A549 (cell line): ENCODE measurements at regions not wholly inside any gene's neighbourhood (a gene's known extent, or its start where the extent isn't known, plus 50 kb on each side); places are given as distances from the start of the nearest gene placed in this dataset.

Experiments used
- ATAC-seq, 2 experiments: fragments of 200-7000 bp in 1 of 2; fragments of >200 bp in 1 of 2; cut with Nextera tagmentation in 1 of 2; cut with Tn5 transposase in 1 of 2; 3 replicates each; pipeline versions ENCODE4 v1.8.0 to v1.9.1; 2018 to 2020; ENCODE audit warnings: mild to moderate bottlenecking in 1 of 2, moderate library complexity in 1 of 2
- CTCF ChIA-PET: fragments of 300-600 bp; sonication (Branson Sonifier 250); formaldehyde crosslinking; extraction: SDS; loops from one replicate; lab custom pipeline; 2021; ENCODE audit warnings: antibody characterized with exemption, inconsistent platforms; lab: Yijun Ruan, JAX
- POLR2A ChIA-PET: fragments of 350-600 bp; formaldehyde crosslinking; extraction: SDS; loops from one replicate; lab custom pipeline; 2021; ENCODE audit warnings: antibody characterized with exemption, inconsistent platforms; lab: Yijun Ruan, JAX
- DNase-seq, 2 experiments: peaks; one replicate each; pipeline versions ENCODE4 v3.0.0 to v3.0.0-alpha.2; 2011 to 2016; ENCODE audit warnings: low read depth in 1 of 2, low spot score in 1 of 2
- FAIRE-seq: peaks from 2 replicates; lab custom pipeline; 2011; peaks lifted over from hg19 to GRCh38; lab: Jason Lieb, UNC
- H3K27ac ChIP-seq, 2 experiments: fragments of >200 bp; sonication (Bioruptor Twin); formaldehyde crosslinking; 3 replicates each; pipeline ENCODE4 v1.5.1; 2016 to 2017
- H3K4me1 ChIP-seq: fragments of >200 bp; sonication (Bioruptor Twin); formaldehyde crosslinking; 3 replicates; pipeline ENCODE4 v1.6.1; 2016
- H3K4me2 ChIP-seq: fragments of >200 bp; sonication (Bioruptor Twin); formaldehyde crosslinking; 3 replicates; pipeline ENCODE4 v1.6.1; 2016
- H3K4me3 ChIP-seq: fragments of >200 bp; sonication (Bioruptor Twin); formaldehyde crosslinking; 3 replicates; pipeline ENCODE4 v1.5.1; 2016
- H3K9me3 ChIP-seq: fragments of >200 bp; sonication (Bioruptor Twin); formaldehyde crosslinking; 3 replicates; pipeline ENCODE4 v1.6.1; 2016
- BHLHE40 ChIP-seq: IDR thresholded peaks from 2 replicates; pipeline ENCODE4 v1.6.1; 2012; ENCODE audit warnings: low read depth, low read length, inconsistent platforms
- CBX8 ChIP-seq: fragments of 200-600 bp; sonication (generic); IDR thresholded peaks from 2 replicates; pipeline ENCODE4 v1.6.1; 2016
- CEBPB ChIP-seq, 2 experiments: fragments of >200 bp in 1 of 2; sonication (Bioruptor Twin) in 1 of 2; formaldehyde crosslinking in 1 of 2; IDR thresholded peaks; 2 replicates each; pipeline ENCODE4 v1.6.1; 2012 to 2016
- CHD2 ChIP-seq: fragments of 150-350 bp; IDR thresholded peaks from 2 replicates; pipeline ENCODE4 v1.6.1; 2014; ENCODE audit warnings: low read length; ENCODE audit not compliant: partially characterized antibody
- EHF ChIP-seq: fragments of 250-450 bp; sonication (Bioruptor Pico); IDR thresholded peaks from 2 replicates; pipeline ENCODE4 v1.5.0; 2020; ENCODE audit warnings: mild to moderate bottlenecking
- FOSB ChIP-seq: fragments of 250-450 bp; sonication (Bioruptor Pico); IDR thresholded peaks from 2 replicates; pipeline ENCODE4 v1.5.0; 2020; ENCODE audit warnings: mild to moderate bottlenecking, moderate library complexity
- FOSL2 ChIP-seq, 2 experiments: fragments of 450-650 bp in 1 of 2; fragments of >200 bp in 1 of 2; sonication (Bioruptor Twin) in 1 of 2; formaldehyde crosslinking; IDR thresholded peaks; 2 replicates each; pipeline versions ENCODE4 v1.5.0 to v1.6.1; 2016 to 2020; ENCODE audit warnings: mild to moderate bottlenecking in 1 of 2, moderate library complexity in 1 of 2
- GATA3 ChIP-seq: IDR thresholded peaks from 2 replicates; pipeline ENCODE4 v1.6.1; 2012; ENCODE audit warnings: borderline replicate concordance
- HDAC2 ChIP-seq: fragments of 200-600 bp; sonication (generic); IDR thresholded peaks from 2 replicates; pipeline ENCODE4 v1.6.1; 2016
- JUNB ChIP-seq: fragments of >200 bp; sonication (Bioruptor Twin); formaldehyde crosslinking; IDR thresholded peaks from 2 replicates; pipeline ENCODE4 v1.6.1; 2016
- MAZ ChIP-seq: fragments of 150-350 bp; IDR thresholded peaks from 2 replicates; pipeline ENCODE4 v1.6.1; 2014; ENCODE audit warnings: antibody characterized with exemption, low read depth, low read length, borderline replicate concordance
- PHF8 ChIP-seq: fragments of 200-600 bp; sonication (generic); IDR thresholded peaks from 2 replicates; pipeline ENCODE4 v1.6.1; 2016; ENCODE audit warnings: low read depth, mild to moderate bottlenecking, antibody characterized with exemption, moderate library complexity, borderline replicate concordance
- POLR2A ChIP-seq: IDR thresholded peaks from 2 replicates; pipeline ENCODE4 v1.6.1; 2012; ENCODE audit warnings: mild to moderate bottlenecking, low read length
- POLR2AphosphoS2 ChIP-seq: conservative IDR thresholded peaks from 2 replicates; pipeline ENCODE4 v1.6.1; 2012; ENCODE audit warnings: low read length, improper control_type of control experiment, inconsistent platforms
- RAD21 ChIP-seq, 2 experiments: fragments of >200 bp in 1 of 2; sonication (Bioruptor Twin) in 1 of 2; formaldehyde crosslinking in 1 of 2; IDR thresholded peaks in 1 of 2; conservative IDR thresholded peaks in 1 of 2; 2 replicates in 1 of 2; 3 replicates in 1 of 2; pipeline ENCODE4 v1.6.1; 2012 to 2018; ENCODE audit warnings: inconsistent platforms in 1 of 2
- RARB ChIP-seq: fragments of 250-450 bp; sonication (Bioruptor Pico); IDR thresholded peaks from 2 replicates; pipeline ENCODE4 v1.8.0; 2021; ENCODE audit warnings: mild to moderate bottlenecking, moderate library complexity
- RCOR1 ChIP-seq: fragments of 150-350 bp; IDR thresholded peaks from 2 replicates; pipeline ENCODE4 v1.6.1; 2014; ENCODE audit warnings: antibody characterized with exemption, low read length, low read depth
- RNF2 ChIP-seq: fragments of 200-600 bp; sonication (generic); IDR thresholded peaks from 2 replicates; pipeline ENCODE4 v1.6.1; 2016; ENCODE audit warnings: low read depth, mild to moderate bottlenecking, antibody characterized with exemption, moderate library complexity, borderline replicate concordance
- SMC3 ChIP-seq: fragments of >200 bp; sonication (Bioruptor Twin); formaldehyde crosslinking; IDR thresholded peaks from 3 replicates; pipeline ENCODE4 v1.6.1; 2018; ENCODE audit warnings: inconsistent platforms
- TFCP2L1 ChIP-seq: fragments of 250-450 bp; sonication (Bioruptor Pico); IDR thresholded peaks from 2 replicates; pipeline ENCODE4 v1.5.0; 2021; ENCODE audit warnings: mild to moderate bottlenecking
- ZFP36 ChIP-seq: fragments of 450-650 bp; IDR thresholded peaks from 2 replicates; pipeline ENCODE4 v1.6.1; 2014; ENCODE audit warnings: borderline replicate concordance; ENCODE audit not compliant: partially characterized antibody
- ZNF302 ChIP-seq: fragments of 250-450 bp; sonication (Bioruptor Pico); IDR thresholded peaks from 2 replicates; pipeline ENCODE4 v1.9.0; 2021; ENCODE audit warnings: inconsistent platforms, mild to moderate bottlenecking, moderate library complexity
- ZSCAN20 ChIP-seq: fragments of 250-450 bp; sonication (Bioruptor Pico); IDR thresholded peaks from 2 replicates; pipeline ENCODE4 v1.8.0; 2022; ENCODE audit warnings: mild to moderate bottlenecking, moderate library complexity
- WGBS: methylation state at CpG from one replicate; pipeline ENCODE4 v1.1.6; 2017; ENCODE audit errors: missing lambda C conversion rate; 5-methylcytosine and 5-hydroxymethylcytosine counted together
- TF ChIP-seq, protein P1 (sequence below): fragments of 200-600 bp; sonication (generic); IDR thresholded peaks from 2 replicates; pipeline ENCODE4 v1.6.1; 2016; ENCODE audit warnings: antibody characterized with exemption, mild to moderate bottlenecking, moderate library complexity
- TF ChIP-seq, protein P2 (sequence below): fragments of >200 bp; sonication (Bioruptor Twin); formaldehyde crosslinking; IDR thresholded peaks from 3 replicates; pipeline ENCODE4 v1.6.1; 2016
- TF ChIP-seq, protein P3 (sequence below): fragments of >200 bp; sonication (Bioruptor Twin); formaldehyde crosslinking; IDR thresholded peaks from 2 replicates; pipeline ENCODE4 v1.6.1; 2016
- TF ChIP-seq, protein P4 (sequence below): fragments of 150-350 bp; IDR thresholded peaks from 2 replicates; pipeline ENCODE4 v1.6.1; 2014; ENCODE audit warnings: low read depth, mild to moderate bottlenecking, low read length

DNA sequence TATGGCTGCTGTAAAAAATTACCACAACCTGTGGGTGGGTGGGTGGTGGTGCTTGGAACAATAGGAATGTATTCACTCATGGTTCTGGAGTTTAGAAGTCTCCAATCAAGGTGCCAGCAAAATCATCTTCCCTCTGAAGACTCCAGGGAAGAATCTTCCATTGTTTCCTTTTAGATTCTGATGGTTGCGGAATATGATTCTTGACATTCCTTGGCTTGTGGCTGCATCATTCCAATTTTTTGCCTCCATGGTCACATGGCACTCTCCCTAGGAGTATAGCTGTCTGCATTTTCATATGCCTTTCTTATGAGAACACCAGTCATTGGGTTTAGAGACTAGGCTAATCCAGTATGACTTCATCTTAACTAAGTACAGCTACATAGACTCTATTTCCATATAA, 401.0 kb downstream of the HS3ST3B1 start:
- TF ChIP-seq ZFP36 (no peak), POLR2A (no peak), GATA3 (no peak), SMC3 (no peak), CBX8 (no peak), FOSL2 (IDR thresholded peaks at IDR 0.05) (no peak), FOSL2 (CRISPR knock-in tag; IDR thresholded peaks at IDR 0.05) (no peak), ZSCAN20 (CRISPR knock-in tag) (no peak), RCOR1 (no peak), RNF2 (no peak)
- TF ChIP-seq, protein P1, sequence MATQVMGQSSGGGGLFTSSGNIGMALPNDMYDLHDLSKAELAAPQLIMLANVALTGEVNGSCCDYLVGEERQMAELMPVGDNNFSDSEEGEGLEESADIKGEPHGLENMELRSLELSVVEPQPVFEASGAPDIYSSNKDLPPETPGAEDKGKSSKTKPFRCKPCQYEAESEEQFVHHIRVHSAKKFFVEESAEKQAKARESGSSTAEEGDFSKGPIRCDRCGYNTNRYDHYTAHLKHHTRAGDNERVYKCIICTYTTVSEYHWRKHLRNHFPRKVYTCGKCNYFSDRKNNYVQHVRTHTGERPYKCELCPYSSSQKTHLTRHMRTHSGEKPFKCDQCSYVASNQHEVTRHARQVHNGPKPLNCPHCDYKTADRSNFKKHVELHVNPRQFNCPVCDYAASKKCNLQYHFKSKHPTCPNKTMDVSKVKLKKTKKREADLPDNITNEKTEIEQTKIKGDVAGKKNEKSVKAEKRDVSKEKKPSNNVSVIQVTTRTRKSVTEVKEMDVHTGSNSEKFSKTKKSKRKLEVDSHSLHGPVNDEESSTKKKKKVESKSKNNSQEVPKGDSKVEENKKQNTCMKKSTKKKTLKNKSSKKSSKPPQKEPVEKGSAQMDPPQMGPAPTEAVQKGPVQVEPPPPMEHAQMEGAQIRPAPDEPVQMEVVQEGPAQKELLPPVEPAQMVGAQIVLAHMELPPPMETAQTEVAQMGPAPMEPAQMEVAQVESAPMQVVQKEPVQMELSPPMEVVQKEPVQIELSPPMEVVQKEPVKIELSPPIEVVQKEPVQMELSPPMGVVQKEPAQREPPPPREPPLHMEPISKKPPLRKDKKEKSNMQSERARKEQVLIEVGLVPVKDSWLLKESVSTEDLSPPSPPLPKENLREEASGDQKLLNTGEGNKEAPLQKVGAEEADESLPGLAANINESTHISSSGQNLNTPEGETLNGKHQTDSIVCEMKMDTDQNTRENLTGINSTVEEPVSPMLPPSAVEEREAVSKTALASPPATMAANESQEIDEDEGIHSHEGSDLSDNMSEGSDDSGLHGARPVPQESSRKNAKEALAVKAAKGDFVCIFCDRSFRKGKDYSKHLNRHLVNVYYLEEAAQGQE = no peak
- TF ChIP-seq, protein P2, sequence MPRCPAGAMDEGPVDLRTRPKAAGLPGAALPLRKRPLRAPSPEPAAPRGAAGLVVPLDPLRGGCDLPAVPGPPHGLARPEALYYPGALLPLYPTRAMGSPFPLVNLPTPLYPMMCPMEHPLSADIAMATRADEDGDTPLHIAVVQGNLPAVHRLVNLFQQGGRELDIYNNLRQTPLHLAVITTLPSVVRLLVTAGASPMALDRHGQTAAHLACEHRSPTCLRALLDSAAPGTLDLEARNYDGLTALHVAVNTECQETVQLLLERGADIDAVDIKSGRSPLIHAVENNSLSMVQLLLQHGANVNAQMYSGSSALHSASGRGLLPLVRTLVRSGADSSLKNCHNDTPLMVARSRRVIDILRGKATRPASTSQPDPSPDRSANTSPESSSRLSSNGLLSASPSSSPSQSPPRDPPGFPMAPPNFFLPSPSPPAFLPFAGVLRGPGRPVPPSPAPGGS = no peak
- no peak overlapping the region for H3K27ac ChIP-seq
- H3K4me1 ChIP-seq = peaks cover 27% of the 10 kb centered on the region
- H3K4me2 ChIP-seq = no peak overlapping the region
- FAIRE-seq (no peak), ATAC-seq (no peak), DNase-seq (no peak)
- ChIA-PET CTCF (no interaction called here), POLR2A (no interaction called here)
- H3K9me3 ChIP-seq = no peaks in the 10 kb centered on the region
- 97% methylated on average over 1 of the region's 1 CpG for WGBS
- no peak overlapping the region for H3K4me3 ChIP-seq

DNA sequence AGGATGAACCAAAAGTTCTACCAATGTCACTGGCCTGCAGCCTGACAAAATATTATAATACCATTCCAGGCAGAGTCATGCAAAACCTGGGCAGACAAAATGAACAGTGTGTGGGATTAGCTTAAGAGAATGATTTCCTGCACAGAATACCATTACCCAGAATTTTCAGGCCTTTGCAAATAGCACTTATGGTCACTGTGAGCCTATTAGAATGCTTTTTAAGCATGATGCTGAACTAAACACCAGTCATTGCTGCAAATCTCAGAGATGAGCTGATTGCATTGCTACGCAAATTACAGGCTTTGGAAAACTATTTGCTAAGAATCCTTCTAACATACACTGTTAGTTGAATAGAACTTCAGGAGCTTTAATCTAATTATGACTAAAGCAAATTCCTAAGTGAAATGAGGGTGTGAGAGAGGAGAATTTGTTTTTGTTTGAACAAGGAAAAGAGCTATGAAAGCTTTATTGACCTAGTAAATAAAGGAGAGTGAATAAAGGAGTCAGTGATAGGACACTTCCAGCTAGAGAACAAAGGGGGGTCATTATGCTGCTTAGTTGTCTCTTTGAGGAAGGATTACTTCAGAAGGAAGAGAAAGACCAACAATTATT, 398.8 kb downstream of the HS3ST3B1 start:
- peak overlapping the region; percentile 55 for H3K4me2 ChIP-seq
- no peaks in the 10 kb centered on the region for H3K9me3 ChIP-seq
- peak; percentile 98 for FAIRE-seq
- H3K4me1 ChIP-seq = peaks cover 27% of the 10 kb centered on the region
- DNase-seq = peak; percentile 50 to 74
- ChIA-PET POLR2A (no interaction called here), CTCF (interaction anchor here (0.9 to 1.2 kb wide), 2 partner anchors 31 to 227 kb away, joined by 3 read pairs; no protein-coding TSS in a partner anchor)
- H3K27ac ChIP-seq = peak overlapping the region; percentile 63 to 65
- H3K4me3 ChIP-seq = no peak overlapping the region
- ATAC-seq = peak; percentile 65 to 90; a peak in 5 of 6 replicates
- WGBS = 14% methylated on average over 1 of the region's 1 CpG
- TF ChIP-seq PHF8 (no peak), MAZ (no peak), TFCP2L1 (CRISPR knock-in tag) (no peak), ZNF302 (no peak), FOSB (CRISPR knock-in tag) (no peak), FOSL2 (IDR thresholded peaks at IDR 0.05) (no peak), FOSL2 (CRISPR knock-in tag; IDR thresholded peaks at IDR 0.05) (peak; percentile 60), HDAC2 (no peak), RAD21 (conservative IDR thresholded peaks at IDR 0.05 in 1 of 2, IDR thresholded peaks at IDR 0.05 in 1 of 2) (0 out of 5 replicates have a peak, but pooled peaks of 1 of the 2 experiments have one; percentile 22), POLR2AphosphoS2 (no peak), CHD2 (no peak), CEBPB (IDR thresholded peaks at IDR 0.05) (peak in 1 of 2 experiments; percentile 30; a peak in 1 of 4 replicates), BHLHE40 (no peak), JUNB (no peak), EHF (CRISPR knock-in tag) (no peak), ZSCAN20 (CRISPR knock-in tag) (no peak), RARB (CRISPR knock-in tag) (no peak)
- TF ChIP-seq, protein P1 = no peak
- TF ChIP-seq, protein P3, sequence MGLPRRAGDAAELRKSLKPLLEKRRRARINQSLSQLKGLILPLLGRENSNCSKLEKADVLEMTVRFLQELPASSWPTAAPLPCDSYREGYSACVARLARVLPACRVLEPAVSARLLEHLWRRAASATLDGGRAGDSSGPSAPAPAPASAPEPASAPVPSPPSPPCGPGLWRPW = no peak
- TF ChIP-seq, protein P4, sequence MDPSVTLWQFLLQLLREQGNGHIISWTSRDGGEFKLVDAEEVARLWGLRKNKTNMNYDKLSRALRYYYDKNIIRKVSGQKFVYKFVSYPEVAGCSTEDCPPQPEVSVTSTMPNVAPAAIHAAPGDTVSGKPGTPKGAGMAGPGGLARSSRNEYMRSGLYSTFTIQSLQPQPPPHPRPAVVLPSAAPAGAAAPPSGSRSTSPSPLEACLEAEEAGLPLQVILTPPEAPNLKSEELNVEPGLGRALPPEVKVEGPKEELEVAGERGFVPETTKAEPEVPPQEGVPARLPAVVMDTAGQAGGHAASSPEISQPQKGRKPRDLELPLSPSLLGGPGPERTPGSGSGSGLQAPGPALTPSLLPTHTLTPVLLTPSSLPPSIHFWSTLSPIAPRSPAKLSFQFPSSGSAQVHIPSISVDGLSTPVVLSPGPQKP = no peak
